Gastrocnemius medialis (tissue), 4 donors: ENCODE measurements at regions not wholly inside any gene's neighbourhood (a gene's known extent, or its start where the extent isn't known, plus 50 kb on each side); places are given as distances from the start of the nearest gene placed in this dataset.

ENCODE experiments used
- ATAC-seq, 2 donors: fragments of 150-250 bp; one replicate each; pipeline ENCODE4 v1.9.1; 2016
- DNase-seq, 2 donors: peaks; one replicate each; pipeline ENCODE4 v3.0.0-alpha.2; 2019
- H3K27ac ChIP-seq, 4 donors: fragments of 200-600 bp; sonication (generic); 1 replicate in 1 of 4; 2 replicates in 3 of 4; pipeline ENCODE4 v1.5.1; 2016 to 2018; ENCODE audit warnings: mild to moderate bottlenecking in 2 of 4, moderate library complexity in 1 of 4
- H3K27me3 ChIP-seq, 3 donors: fragments of 200-600 bp; sonication (generic) in 2 of 3; 1 replicate in 1 of 3; 2 replicates in 2 of 3; pipeline versions ENCODE4 v1.5.1 to v1.6.0; 2016 to 2019; ENCODE audit warnings: mild to moderate bottlenecking in 1 of 3, moderate library complexity in 1 of 3
- H3K36me3 ChIP-seq, 2 donors: fragments of 200-600 bp; sonication (generic) in 1 of 2; one replicate each; pipeline ENCODE4 v1.5.1; 2017 to 2018
- H3K4me1 ChIP-seq, 2 donors: fragments of 200-600 bp; sonication (generic) in 1 of 2; one replicate each; pipeline ENCODE4 v1.5.1; 2016 to 2017; ENCODE audit warnings: mild to moderate bottlenecking in 2 of 2
- H3K4me3 ChIP-seq, 4 donors: fragments of 200-600 bp; sonication (generic) in 3 of 4; 1 replicate in 1 of 4; 2 replicates in 3 of 4; pipeline ENCODE4 v1.5.1; 2016 to 2019; ENCODE audit warnings: mild to moderate bottlenecking in 2 of 4
- H3K9me3 ChIP-seq, 3 donors: fragments of 200-600 bp; sonication (generic) in 2 of 3; 1 replicate in 1 of 3; 2 replicates in 2 of 3; pipeline ENCODE4 v1.5.1; 2016 to 2019
- POLR2A ChIP-seq, 2 donors: fragments of 450-650 bp; IDR thresholded peaks; one replicate each; pipeline ENCODE4 v1.6.1; 2017; ENCODE audit warnings: antibody characterized with exemption in 2 of 2, mild to moderate bottlenecking in 2 of 2, moderate library complexity in 2 of 2
- in situ Hi-C, 4 donors: fragments of 200-750 bp; cut with MboI; loops; one replicate each; pipeline versions ENCODE4 v1.15.0 to v1.8.0; 2017; ENCODE audit warnings: low sequenced_read_pairs in 4 of 4
- intact Hi-C: fragments of 100-400 bp; cut with DNase I; formaldehyde crosslinking; loops from one replicate; pipeline ENCODE4 v1.15.1; 2023; ENCODE audit warnings: low total_unique reads
- TF ChIP-seq, protein P1 (sequence below), 5 experiments: fragments of 450-650 bp in 3 of 5; fragments of 200-600 bp in 2 of 5; sonication (generic) in 2 of 5; IDR thresholded peaks in 4 of 5; conservative IDR thresholded peaks in 1 of 5; 1 replicate in 4 of 5; 2 replicates in 1 of 5; pipeline ENCODE4 v1.5.1; 2016 to 2019; ENCODE audit warnings: antibody characterized with exemption in 5 of 5, mild to moderate bottlenecking in 3 of 5, moderate library complexity in 3 of 5

DNA sequence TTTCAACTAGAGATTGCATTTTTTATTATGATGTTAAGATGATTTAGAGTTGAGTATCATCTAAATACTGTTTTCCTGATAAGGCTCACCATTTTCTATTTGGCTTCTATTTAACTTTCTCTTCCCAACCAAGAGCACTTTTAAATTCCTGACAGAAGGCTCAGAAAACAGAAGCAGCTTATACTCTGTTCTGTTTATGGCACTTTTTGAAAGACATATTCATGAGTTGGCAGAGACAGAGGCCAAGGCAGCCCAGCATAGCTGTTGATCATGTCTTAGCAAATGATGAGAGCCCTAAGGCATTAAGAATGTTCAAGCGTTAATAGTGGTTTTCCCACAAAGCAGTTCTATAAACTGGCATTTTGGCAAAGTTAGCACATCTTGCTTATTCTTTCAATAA is 330.3 kb downstream of the TRAM1L1 start:
- Histone ChIP-seq H3K36me3 (no peaks in the 10 kb centered on the region), H3K27ac (no peak overlapping the region), H3K9me3 (no peaks in the 10 kb centered on the region), H3K27me3 (no peaks in the 10 kb centered on the region), H3K4me3 (no peak overlapping the region), H3K4me1 (no peaks in the 10 kb centered on the region)
- in situ Hi-C loops = no loop called here
- no peak for DNase-seq
- no peak for TF ChIP-seq POLR2A (IDR thresholded peaks at IDR 0.05)
- TF ChIP-seq, protein P1, sequence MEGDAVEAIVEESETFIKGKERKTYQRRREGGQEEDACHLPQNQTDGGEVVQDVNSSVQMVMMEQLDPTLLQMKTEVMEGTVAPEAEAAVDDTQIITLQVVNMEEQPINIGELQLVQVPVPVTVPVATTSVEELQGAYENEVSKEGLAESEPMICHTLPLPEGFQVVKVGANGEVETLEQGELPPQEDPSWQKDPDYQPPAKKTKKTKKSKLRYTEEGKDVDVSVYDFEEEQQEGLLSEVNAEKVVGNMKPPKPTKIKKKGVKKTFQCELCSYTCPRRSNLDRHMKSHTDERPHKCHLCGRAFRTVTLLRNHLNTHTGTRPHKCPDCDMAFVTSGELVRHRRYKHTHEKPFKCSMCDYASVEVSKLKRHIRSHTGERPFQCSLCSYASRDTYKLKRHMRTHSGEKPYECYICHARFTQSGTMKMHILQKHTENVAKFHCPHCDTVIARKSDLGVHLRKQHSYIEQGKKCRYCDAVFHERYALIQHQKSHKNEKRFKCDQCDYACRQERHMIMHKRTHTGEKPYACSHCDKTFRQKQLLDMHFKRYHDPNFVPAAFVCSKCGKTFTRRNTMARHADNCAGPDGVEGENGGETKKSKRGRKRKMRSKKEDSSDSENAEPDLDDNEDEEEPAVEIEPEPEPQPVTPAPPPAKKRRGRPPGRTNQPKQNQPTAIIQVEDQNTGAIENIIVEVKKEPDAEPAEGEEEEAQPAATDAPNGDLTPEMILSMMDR (IDR thresholded peaks at IDR 0.05 in 4 of 5, conservative IDR thresholded peaks at IDR 0.05 in 1 of 5) = no peak
- ATAC-seq = no peak
- intact Hi-C loops = no loop called here

DNA sequence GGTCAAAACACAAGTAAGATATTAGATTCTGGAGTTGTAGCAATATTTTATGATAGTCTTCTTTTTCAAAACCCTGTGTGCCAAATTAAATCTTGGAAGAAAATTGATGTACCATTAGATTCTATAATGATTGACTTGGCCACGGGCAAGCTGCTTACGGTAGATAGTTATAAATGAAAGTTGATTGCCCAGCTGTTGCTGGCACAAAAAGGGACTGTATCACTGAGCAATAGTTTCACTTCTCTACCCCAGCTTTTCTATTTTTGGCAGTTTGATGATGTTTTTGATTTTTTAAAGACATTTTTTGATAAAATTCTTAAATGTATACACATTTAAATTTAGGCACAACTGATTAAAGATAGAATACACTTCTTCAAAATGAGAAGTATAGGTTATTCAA is 333.3 kb downstream of the TRAM1L1 start:
- Histone ChIP-seq H3K27ac (no peak overlapping the region), H3K9me3 (no peaks in the 10 kb centered on the region), H3K36me3 (no peaks in the 10 kb centered on the region), H3K4me1 (no peaks in the 10 kb centered on the region), H3K4me3 (no peak overlapping the region), H3K27me3 (no peaks in the 10 kb centered on the region)
- DNase-seq (no peak), ATAC-seq (no peak)
- TF ChIP-seq, protein P1 (IDR thresholded peaks at IDR 0.05 in 4 of 5, conservative IDR thresholded peaks at IDR 0.05 in 1 of 5) = no peak
- TF ChIP-seq POLR2A (IDR thresholded peaks at IDR 0.05) = no peak
- in situ Hi-C loops (no loop called here), intact Hi-C loops (no loop called here)

DNA sequence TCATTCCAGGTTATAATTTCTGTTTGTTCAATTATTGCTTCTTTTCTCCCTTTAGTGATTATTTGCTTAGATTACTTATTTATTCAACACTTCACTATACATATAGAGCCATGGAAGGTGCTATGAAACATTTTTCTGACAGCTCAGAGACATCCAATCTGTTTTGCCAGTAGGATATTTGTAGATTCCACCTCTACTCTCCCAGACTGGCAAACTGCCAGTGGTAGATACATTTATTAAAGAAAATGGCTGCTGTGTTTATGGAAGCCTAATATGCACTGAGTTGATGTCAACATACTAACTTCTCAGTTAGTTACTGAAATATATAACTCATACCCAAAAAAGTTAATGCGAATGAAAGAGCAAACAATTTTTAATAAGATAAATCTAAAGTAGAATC is 348.6 kb downstream of the TRAM1L1 start:
- no peaks in the 10 kb centered on the region for H3K4me1 ChIP-seq
- H3K36me3 ChIP-seq = no peaks in the 10 kb centered on the region
- intact Hi-C loops = no loop called here
- no peak for DNase-seq
- no peak for TF ChIP-seq POLR2A (IDR thresholded peaks at IDR 0.05)
- TF ChIP-seq, protein P1 (IDR thresholded peaks at IDR 0.05 in 4 of 5, conservative IDR thresholded peaks at IDR 0.05 in 1 of 5) = no peak
- no peak overlapping the region for H3K4me3 ChIP-seq
- no peaks in the 10 kb centered on the region for H3K27me3 ChIP-seq
- H3K27ac ChIP-seq = no peak overlapping the region
- no peaks in the 10 kb centered on the region for H3K9me3 ChIP-seq
- no peak for ATAC-seq
- in situ Hi-C loops = no loop called here

DNA sequence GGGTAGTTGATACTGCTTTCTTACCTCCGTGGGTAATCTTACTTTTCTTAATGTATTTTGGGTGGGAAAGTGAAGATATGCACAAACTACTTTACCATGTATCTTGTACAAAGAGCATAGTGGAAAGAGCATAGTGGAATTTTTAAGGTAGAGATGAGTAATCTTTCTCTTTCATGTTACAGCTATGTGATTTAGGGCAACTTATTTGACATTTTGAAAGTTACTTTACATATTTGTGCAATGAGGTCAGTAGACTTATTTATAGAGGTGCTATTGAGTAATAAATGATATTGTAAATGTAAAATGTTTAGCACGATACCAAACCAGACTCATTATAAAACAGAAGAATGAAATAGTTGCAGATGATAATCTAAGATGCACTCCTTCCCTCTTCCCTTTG is 351.2 kb downstream of the TRAM1L1 start:
- Histone ChIP-seq H3K27me3 (no peaks in the 10 kb centered on the region), H3K4me1 (no peaks in the 10 kb centered on the region), H3K9me3 (no peaks in the 10 kb centered on the region), H3K4me3 (no peak overlapping the region), H3K27ac (no peak overlapping the region), H3K36me3 (no peaks in the 10 kb centered on the region)
- DNase-seq (no peak), ATAC-seq (no peak)
- no peak for TF ChIP-seq POLR2A (IDR thresholded peaks at IDR 0.05)
- TF ChIP-seq, protein P1 (IDR thresholded peaks at IDR 0.05 in 4 of 5, conservative IDR thresholded peaks at IDR 0.05 in 1 of 5) = no peak
- in situ Hi-C loops = no loop called here
- intact Hi-C loops = no loop called here

DNA sequence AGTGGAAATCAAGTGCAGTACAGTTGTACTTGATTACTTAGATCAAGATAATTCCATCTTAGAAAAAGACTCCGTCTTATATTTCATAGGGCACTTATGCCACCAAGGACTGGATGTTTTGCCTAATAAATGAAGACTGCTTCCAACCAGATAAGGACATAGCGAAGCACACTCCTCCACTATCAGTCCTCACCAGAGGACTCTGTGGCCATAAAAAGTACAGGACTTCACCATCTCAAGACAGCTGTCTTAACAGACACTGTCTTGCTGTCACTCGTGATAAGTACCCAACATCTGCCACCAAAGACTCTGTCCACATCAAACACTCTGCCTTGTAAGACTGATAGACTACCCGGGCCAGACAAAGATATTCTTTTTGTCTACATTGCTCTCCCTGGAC is 352.0 kb downstream of the TRAM1L1 start:
- Histone ChIP-seq H3K27me3 (no peaks in the 10 kb centered on the region), H3K4me1 (no peaks in the 10 kb centered on the region), H3K36me3 (no peaks in the 10 kb centered on the region), H3K4me3 (no peak overlapping the region), H3K9me3 (no peaks in the 10 kb centered on the region), H3K27ac (no peak overlapping the region)
- in situ Hi-C loops = no loop called here
- no peak for ATAC-seq
- TF ChIP-seq POLR2A (IDR thresholded peaks at IDR 0.05) = no peak
- TF ChIP-seq, protein P1 (IDR thresholded peaks at IDR 0.05 in 4 of 5, conservative IDR thresholded peaks at IDR 0.05 in 1 of 5) = no peak
- intact Hi-C loops = no loop called here
- no peak for DNase-seq
